ENCODE measurements at regions not wholly inside any gene's neighbourhood (a gene's known extent, or its start where the extent isn't known, plus 50 kb on each side); places are given as distances from the start of the nearest gene placed in this dataset.

- H3K4me3 Mint-ChIP-seq, result no peak overlapping the region
- no peak overlapping the region for H3K27ac Mint-ChIP-seq
- no peaks in the 10 kb centered on the region for H3K4me1 Mint-ChIP-seq (ENCODE audit: low read depth in 2 of 2)
- no peaks in the 10 kb centered on the region for H3K9me3 Mint-ChIP-seq
- H3K27me3 Mint-ChIP-seq, result peaks cover 0 to 2% of the 10 kb centered on the region in 2 donors
- DNase-seq (ENCODE audit: low spot score) (no peak), ATAC-seq (no peak)
- H3K36me3 Mint-ChIP-seq, result no peaks in the 10 kb centered on the region
Observed at GRCh38 chr19:29021232-29021916, 191.6 kb downstream of the UQCRFS1 start.

GRCh38 chr19:29019403-29019802 lies 193.5 kb downstream of the UQCRFS1 start:
- Mint-ChIP-seq H3K27ac (no peak overlapping the region), H3K9me3 (no peaks in the 10 kb centered on the region), H3K4me1 (ENCODE audit: low read depth in 2 of 2) (no peaks in the 10 kb centered on the region), H3K4me3 (no peak overlapping the region), H3K36me3 (no peaks in the 10 kb centered on the region), H3K27me3 (peaks cover 0 to 6% of the 10 kb centered on the region in 2 donors)
- DNase-seq (ENCODE audit: low spot score) (no peak), ATAC-seq (no peak)

GRCh38 chr19:29018542-29018941 lies 194.4 kb downstream of the UQCRFS1 start:
- DNase-seq (ENCODE audit: low spot score) (no peak), ATAC-seq (no peak)
- H3K9me3 Mint-ChIP-seq, result no peaks in the 10 kb centered on the region
- no peak overlapping the region for H3K27ac Mint-ChIP-seq
- H3K36me3 Mint-ChIP-seq, result no peaks in the 10 kb centered on the region
- peaks cover 0 to 5% of the 10 kb centered on the region in 2 donors for H3K27me3 Mint-ChIP-seq
- H3K4me1 Mint-ChIP-seq (ENCODE audit: low read depth in 2 of 2), result no peaks in the 10 kb centered on the region
- no peak overlapping the region for H3K4me3 Mint-ChIP-seq

GRCh38 chr19:29017788-29018187 lies 195.2 kb downstream of the UQCRFS1 start:
- H3K27me3 Mint-ChIP-seq, result peaks cover 0 to 5% of the 10 kb centered on the region in 2 donors
- ATAC-seq (no peak), DNase-seq (ENCODE audit: low spot score) (no peak)
- H3K36me3 Mint-ChIP-seq, result no peaks in the 10 kb centered on the region
- H3K4me1 Mint-ChIP-seq (ENCODE audit: low read depth in 2 of 2), result no peaks in the 10 kb centered on the region
- no peak overlapping the region for H3K27ac Mint-ChIP-seq
- H3K4me3 Mint-ChIP-seq, result no peak overlapping the region
- H3K9me3 Mint-ChIP-seq, result no peaks in the 10 kb centered on the region

- Mint-ChIP-seq H3K36me3 (no peaks in the 10 kb centered on the region), H3K27ac (no peak overlapping the region), H3K9me3 (no peaks in the 10 kb centered on the region), H3K4me3 (no peak overlapping the region), H3K27me3 (peaks cover 0 to 5% of the 10 kb centered on the region in 2 donors), H3K4me1 (ENCODE audit: low read depth in 2 of 2) (no peaks in the 10 kb centered on the region)
- ATAC-seq (no peak), DNase-seq (ENCODE audit: low spot score) (no peak)
Observed at GRCh38 chr19:29016926-29017760, 195.8 kb downstream of the UQCRFS1 start.

GRCh38 chr19:29016353-29016752 lies 196.6 kb downstream of the UQCRFS1 start:
- Mint-ChIP-seq H3K4me3 (no peak overlapping the region), H3K27ac (no peak overlapping the region), H3K9me3 (no peaks in the 10 kb centered on the region), H3K4me1 (ENCODE audit: low read depth in 2 of 2) (no peaks in the 10 kb centered on the region), H3K36me3 (no peaks in the 10 kb centered on the region), H3K27me3 (peaks cover 0 to 5% of the 10 kb centered on the region in 2 donors)
- DNase-seq (ENCODE audit: low spot score) (no peak), ATAC-seq (no peak)

- ATAC-seq (no peak), DNase-seq (ENCODE audit: low spot score) (no peak)
- Mint-ChIP-seq H3K36me3 (no peaks in the 10 kb centered on the region), H3K27me3 (peaks cover 0 to 5% of the 10 kb centered on the region in 2 donors), H3K4me3 (no peak overlapping the region), H3K9me3 (no peaks in the 10 kb centered on the region), H3K27ac (no peak overlapping the region), H3K4me1 (ENCODE audit: low read depth in 2 of 2) (no peaks in the 10 kb centered on the region)
Observed at GRCh38 chr19:29015569-29015968, 197.4 kb downstream of the UQCRFS1 start.

- Mint-ChIP-seq H3K36me3 (no peaks in the 10 kb centered on the region), H3K4me3 (no peak overlapping the region), H3K4me1 (ENCODE audit: low read depth in 2 of 2) (no peaks in the 10 kb centered on the region), H3K27ac (no peak overlapping the region), H3K27me3 (peaks cover 0 to 5% of the 10 kb centered on the region in 2 donors), H3K9me3 (no peaks in the 10 kb centered on the region)
- DNase-seq (ENCODE audit: low spot score) (no peak), ATAC-seq (no peak)
Observed at GRCh38 chr19:29014857-29015436, 198.0 kb downstream of the UQCRFS1 start.

- no peaks in the 10 kb centered on the region for H3K36me3 Mint-ChIP-seq
- H3K27ac Mint-ChIP-seq, result no peak overlapping the region
- no peak for ATAC-seq
Observed at GRCh38 chr19:29013988-29014387, 199.0 kb downstream of the UQCRFS1 start.

GRCh38 chr19:29013325-29013724 lies 199.6 kb downstream of the UQCRFS1 start:
- DNase-seq (ENCODE audit: low spot score), result no peak
- Mint-ChIP-seq H3K4me3 (no peak overlapping the region), H3K27ac (no peak overlapping the region), H3K4me1 (ENCODE audit: low read depth in 2 of 2) (no peaks in the 10 kb centered on the region), H3K36me3 (no peaks in the 10 kb centered on the region), H3K9me3 (no peaks in the 10 kb centered on the region), H3K27me3 (peaks cover 5 to 9% of the 10 kb centered on the region in 2 donors)
- ATAC-seq, result no peak

More at GRCh38 chr19:29013988-29014387, 199.0 kb downstream of the UQCRFS1 start:
- no peak for DNase-seq (ENCODE audit: low spot score)
- peaks cover 4 to 5% of the 10 kb centered on the region in 2 donors for H3K27me3 Mint-ChIP-seq
- no peaks in the 10 kb centered on the region for H3K9me3 Mint-ChIP-seq
- no peaks in the 10 kb centered on the region for H3K4me1 Mint-ChIP-seq (ENCODE audit: low read depth in 2 of 2)
- H3K4me3 Mint-ChIP-seq, result no peak overlapping the region

- H3K4me3 Mint-ChIP-seq, result no peak overlapping the region
- no peaks in the 10 kb centered on the region for H3K36me3 Mint-ChIP-seq
- H3K4me1 Mint-ChIP-seq (ENCODE audit: low read depth in 2 of 2), result no peaks in the 10 kb centered on the region
- ATAC-seq, result no peak
- no peak for DNase-seq (ENCODE audit: low spot score)
- no peaks in the 10 kb centered on the region for H3K9me3 Mint-ChIP-seq
- peaks cover 5 to 9% of the 10 kb centered on the region in 2 donors for H3K27me3 Mint-ChIP-seq
- no peak overlapping the region for H3K27ac Mint-ChIP-seq
Observed at GRCh38 chr19:29012457-29012856, 200.5 kb downstream of the UQCRFS1 start.

GRCh38 chr19:29010276-29010675 lies 202.7 kb downstream of the UQCRFS1 start:
- H3K27ac Mint-ChIP-seq, result no peak overlapping the region
- no peaks in the 10 kb centered on the region for H3K4me1 Mint-ChIP-seq (ENCODE audit: low read depth in 2 of 2)
- peak in 1 of 2 donors; percentile 25 for ATAC-seq
- DNase-seq (ENCODE audit: low spot score), result no peak
- no peaks in the 10 kb centered on the region for H3K9me3 Mint-ChIP-seq
- H3K36me3 Mint-ChIP-seq, result no peaks in the 10 kb centered on the region
- H3K4me3 Mint-ChIP-seq, result no peak overlapping the region
- peaks cover 5 to 9% of the 10 kb centered on the region in 2 donors for H3K27me3 Mint-ChIP-seq

- DNase-seq (ENCODE audit: low spot score) (no peak), ATAC-seq (no peak)
- H3K36me3 Mint-ChIP-seq, result no peaks in the 10 kb centered on the region
- no peak overlapping the region for H3K27ac Mint-ChIP-seq
- H3K4me3 Mint-ChIP-seq, result no peak overlapping the region
- no peaks in the 10 kb centered on the region for H3K9me3 Mint-ChIP-seq
- H3K4me1 Mint-ChIP-seq (ENCODE audit: low read depth in 2 of 2), result no peaks in the 10 kb centered on the region
- H3K27me3 Mint-ChIP-seq, result peaks cover 0 to 9% of the 10 kb centered on the region in 2 donors
Observed at GRCh38 chr19:29006057-29006735, 206.8 kb downstream of the UQCRFS1 start.
